Osteocyte (in vitro differentiated cells): ENCODE measurements at regions not wholly inside any gene's neighbourhood (a gene's known extent, or its start where the extent isn't known, plus 50 kb on each side); places are given as distances from the start of the nearest gene placed in this dataset.

ENCODE experiments used
- DNase-seq: peaks from one replicate; pipeline ENCODE4 v3.0.0; 2021; ENCODE audit warnings: mixed read lengths; ENCODE audit not compliant: unreplicated experiment; ENCODE audit errors: extremely low spot score
- H3K27ac Mint-ChIP-seq: one replicate; pipeline ENCODE4 v1.8.0; 2021; ENCODE audit warnings: mild to moderate bottlenecking, mixed read lengths; ENCODE audit not compliant: unreplicated experiment
- H3K27me3 Mint-ChIP-seq: one replicate; pipeline ENCODE4 v1.8.0; 2021; ENCODE audit warnings: mixed read lengths; ENCODE audit not compliant: unreplicated experiment
- H3K36me3 Mint-ChIP-seq: one replicate; pipeline ENCODE4 v1.8.0; 2021; ENCODE audit warnings: mixed read lengths; ENCODE audit not compliant: unreplicated experiment
- H3K4me1 Mint-ChIP-seq: one replicate; pipeline ENCODE4 v1.8.0; 2021; ENCODE audit warnings: mixed read lengths; ENCODE audit not compliant: unreplicated experiment
- H3K4me3 Mint-ChIP-seq: one replicate; pipeline ENCODE4 v1.8.0; 2021; ENCODE audit warnings: mild to moderate bottlenecking, moderate library complexity, mixed read lengths; ENCODE audit not compliant: unreplicated experiment
- H3K9me3 Mint-ChIP-seq: one replicate; pipeline ENCODE4 v1.8.0; 2021; ENCODE audit warnings: mixed read lengths; ENCODE audit not compliant: unreplicated experiment
- CTCF ChIP-seq: fragments of 200-600 bp; sonication (generic); IDR thresholded peaks from 2 replicates; pipeline ENCODE4 v1.5.0; 2021; ENCODE audit warnings: antibody characterized with exemption, mild to moderate bottlenecking, moderate library complexity

DNA sequence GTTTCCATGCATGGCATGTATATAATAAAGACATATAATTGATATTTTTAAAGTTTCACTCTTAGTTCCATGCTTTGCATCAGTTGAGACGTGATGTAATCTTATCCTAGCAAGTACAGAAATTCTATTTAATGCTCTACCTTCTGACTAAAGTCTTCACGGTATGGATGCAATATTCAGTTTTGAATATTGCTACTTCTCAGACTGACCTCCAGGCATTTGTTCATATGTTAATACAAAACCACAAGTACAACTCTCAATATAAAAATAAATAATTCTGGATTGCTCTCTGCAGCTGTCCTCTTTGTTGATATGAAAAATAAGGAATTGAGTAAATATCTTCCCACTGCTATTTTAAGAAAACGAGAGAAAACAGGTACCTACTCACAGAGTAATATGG lies 309.8 kb upstream of the HAND2 start:
- no peaks in the 10 kb centered on the region for H3K4me1 Mint-ChIP-seq
- H3K36me3 Mint-ChIP-seq: no peaks in the 10 kb centered on the region
- no peak overlapping the region for H3K4me3 Mint-ChIP-seq
- no peak for DNase-seq
- H3K27me3 Mint-ChIP-seq: no peaks in the 10 kb centered on the region
- no peak overlapping the region for H3K27ac Mint-ChIP-seq
- no peak for TF ChIP-seq CTCF
- H3K9me3 Mint-ChIP-seq: peaks cover 9% of the 10 kb centered on the region

GRCh38 chr4:173837517-173837916 lies 307.5 kb upstream of the HAND2 start:
- no peak for TF ChIP-seq CTCF
- no peaks in the 10 kb centered on the region for H3K4me1 Mint-ChIP-seq
- no peak overlapping the region for H3K4me3 Mint-ChIP-seq
- H3K27me3 Mint-ChIP-seq: no peaks in the 10 kb centered on the region
- H3K9me3 Mint-ChIP-seq: peaks cover 4% of the 10 kb centered on the region
- H3K36me3 Mint-ChIP-seq: no peaks in the 10 kb centered on the region
- H3K27ac Mint-ChIP-seq: no peak overlapping the region
- DNase-seq: no peak

DNA sequence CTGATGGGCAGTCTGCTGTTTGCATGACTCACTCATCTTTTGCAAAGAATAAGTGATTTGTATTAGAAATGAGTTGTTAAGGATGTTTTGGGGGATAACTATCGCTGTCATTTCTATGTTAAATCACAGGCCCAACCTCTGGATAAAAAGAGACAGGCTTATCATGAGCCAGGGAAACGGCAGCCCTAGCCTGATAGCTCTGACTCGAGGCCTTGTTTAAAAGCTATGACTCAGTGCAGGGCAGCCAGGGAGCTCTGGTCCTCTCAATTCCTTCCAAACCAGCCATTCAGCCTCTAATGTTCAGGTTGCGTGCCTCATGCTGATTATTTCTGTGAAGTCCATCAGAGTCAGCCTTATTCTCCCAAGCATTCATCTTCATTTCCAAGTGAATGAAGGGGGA lies 305.9 kb upstream of the HAND2 start:
- Mint-ChIP-seq H3K4me1 (no peaks in the 10 kb centered on the region), H3K4me3 (no peak overlapping the region), H3K27ac (no peak overlapping the region), H3K9me3 (no peaks in the 10 kb centered on the region), H3K36me3 (no peaks in the 10 kb centered on the region), H3K27me3 (peaks cover 3% of the 10 kb centered on the region)
- TF ChIP-seq CTCF: no peak
- DNase-seq: no peak

DNA sequence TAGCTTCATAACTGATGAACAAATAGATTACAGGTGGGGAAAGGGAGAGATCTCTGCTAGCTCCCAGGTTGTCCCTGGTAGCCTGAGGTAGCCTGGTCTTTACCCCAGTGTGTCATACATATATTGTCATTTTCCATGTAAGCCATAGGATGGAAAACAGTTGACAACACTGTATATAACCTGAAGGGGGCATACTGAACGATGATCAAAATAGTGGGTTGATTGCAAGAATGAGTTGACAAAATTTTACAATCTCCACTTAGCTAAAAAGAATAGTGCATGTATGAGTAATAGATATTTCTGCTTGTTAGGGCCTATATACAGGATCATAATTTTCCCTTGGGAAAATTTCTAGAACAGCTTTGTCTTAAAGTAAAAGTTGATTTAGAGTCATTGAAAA lies 304.1 kb upstream of the HAND2 start:
- no peaks in the 10 kb centered on the region for H3K9me3 Mint-ChIP-seq
- H3K27me3 Mint-ChIP-seq: peaks cover 3% of the 10 kb centered on the region
- no peaks in the 10 kb centered on the region for H3K4me1 Mint-ChIP-seq
- TF ChIP-seq CTCF: no peak
- DNase-seq: no peak
- no peak overlapping the region for H3K27ac Mint-ChIP-seq
- H3K4me3 Mint-ChIP-seq: no peak overlapping the region
- H3K36me3 Mint-ChIP-seq: no peaks in the 10 kb centered on the region

- peaks cover 3% of the 10 kb centered on the region for H3K27me3 Mint-ChIP-seq
- no peaks in the 10 kb centered on the region for H3K9me3 Mint-ChIP-seq
- H3K27ac Mint-ChIP-seq: no peak overlapping the region
- no peaks in the 10 kb centered on the region for H3K36me3 Mint-ChIP-seq
- H3K4me3 Mint-ChIP-seq: no peak overlapping the region
- no peak for DNase-seq
- no peak for TF ChIP-seq CTCF
- no peaks in the 10 kb centered on the region for H3K4me1 Mint-ChIP-seq
Observed at GRCh38 chr4:173829565-173829964, 299.5 kb upstream of the HAND2 start.
